GM23338 (cell line): ENCODE measurements at regions not wholly inside any gene's neighbourhood (a gene's known extent, or its start where the extent isn't known, plus 50 kb on each side); places are given as distances from the start of the nearest gene placed in this dataset.

ENCODE experiments used
- EZH2 ChIP-seq: fragments of 200-600 bp; sonication (generic); IDR thresholded peaks from one replicate; pipeline ENCODE4 v1.8.0; 2017; ENCODE audit warnings: antibody characterized with exemption, mild to moderate bottlenecking, low read depth; ENCODE audit not compliant: unreplicated experiment
- EZH2phosphoT487 ChIP-seq: fragments of 200-600 bp; sonication (generic); IDR thresholded peaks from one replicate; pipeline ENCODE4 v1.8.1; 2018; ENCODE audit warnings: antibody characterized with exemption; ENCODE audit not compliant: unreplicated experiment
- POLR2AphosphoS5 ChIP-seq: IDR thresholded peaks from 2 replicates; pipeline ENCODE4 v1.6.1; 2016; ENCODE audit warnings: antibody characterized with exemption, low read depth
- ZNF331 ChIP-seq: fragments of 250-450 bp; sonication (Bioruptor Pico); IDR thresholded peaks from 2 replicates; pipeline ENCODE4 v1.5.0; 2020; ENCODE audit warnings: low read depth, mild to moderate bottlenecking, moderate library complexity
- TF ChIP-seq, protein P1 (sequence below), 2 experiments: fragments of 200-600 bp in 1 of 2; sonication (generic) in 1 of 2; conservative IDR thresholded peaks; 2 replicates each; pipeline versions ENCODE4 v1.5.1 to v1.6.1; 2016 to 2017; ENCODE audit warnings: antibody characterized with exemption in 2 of 2, low read depth in 2 of 2, mild to moderate bottlenecking in 2 of 2, moderate library complexity in 1 of 2
- TF ChIP-seq, protein P2 (sequence below): IDR thresholded peaks from one replicate; pipeline ENCODE4 v1.6.1; 2018; ENCODE audit warnings: antibody characterized with exemption; ENCODE audit not compliant: unreplicated experiment

DNA sequence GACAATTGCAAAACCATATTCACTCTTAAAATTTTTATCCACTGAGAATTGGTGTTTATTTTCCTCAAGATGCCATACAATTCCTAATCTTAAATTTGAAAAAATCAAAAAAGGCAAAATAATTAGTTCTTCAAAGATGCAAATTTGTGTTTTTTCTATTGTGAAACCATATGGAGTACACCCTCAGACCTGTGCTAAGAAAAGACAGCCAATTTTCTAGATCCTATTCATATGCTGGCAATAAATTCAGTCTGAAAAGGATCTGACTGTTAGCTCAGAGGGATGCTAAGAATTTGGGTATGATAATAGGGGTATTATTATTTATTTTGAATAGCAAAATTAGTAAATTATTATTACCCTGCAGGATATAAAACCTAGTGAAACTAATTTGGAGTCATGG, 476.9 kb upstream of the SYT1 start:
- TF ChIP-seq EZH2 (no peak), EZH2phosphoT487 (no peak), ZNF331 (CRISPR knock-in tag) (no peak), POLR2AphosphoS5 (no peak)
- TF ChIP-seq, protein P1, sequence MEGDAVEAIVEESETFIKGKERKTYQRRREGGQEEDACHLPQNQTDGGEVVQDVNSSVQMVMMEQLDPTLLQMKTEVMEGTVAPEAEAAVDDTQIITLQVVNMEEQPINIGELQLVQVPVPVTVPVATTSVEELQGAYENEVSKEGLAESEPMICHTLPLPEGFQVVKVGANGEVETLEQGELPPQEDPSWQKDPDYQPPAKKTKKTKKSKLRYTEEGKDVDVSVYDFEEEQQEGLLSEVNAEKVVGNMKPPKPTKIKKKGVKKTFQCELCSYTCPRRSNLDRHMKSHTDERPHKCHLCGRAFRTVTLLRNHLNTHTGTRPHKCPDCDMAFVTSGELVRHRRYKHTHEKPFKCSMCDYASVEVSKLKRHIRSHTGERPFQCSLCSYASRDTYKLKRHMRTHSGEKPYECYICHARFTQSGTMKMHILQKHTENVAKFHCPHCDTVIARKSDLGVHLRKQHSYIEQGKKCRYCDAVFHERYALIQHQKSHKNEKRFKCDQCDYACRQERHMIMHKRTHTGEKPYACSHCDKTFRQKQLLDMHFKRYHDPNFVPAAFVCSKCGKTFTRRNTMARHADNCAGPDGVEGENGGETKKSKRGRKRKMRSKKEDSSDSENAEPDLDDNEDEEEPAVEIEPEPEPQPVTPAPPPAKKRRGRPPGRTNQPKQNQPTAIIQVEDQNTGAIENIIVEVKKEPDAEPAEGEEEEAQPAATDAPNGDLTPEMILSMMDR (conservative IDR thresholded peaks at IDR 0.05; ENCODE audit: low read depth in 2 of 2): no peak
- TF ChIP-seq, protein P2, sequence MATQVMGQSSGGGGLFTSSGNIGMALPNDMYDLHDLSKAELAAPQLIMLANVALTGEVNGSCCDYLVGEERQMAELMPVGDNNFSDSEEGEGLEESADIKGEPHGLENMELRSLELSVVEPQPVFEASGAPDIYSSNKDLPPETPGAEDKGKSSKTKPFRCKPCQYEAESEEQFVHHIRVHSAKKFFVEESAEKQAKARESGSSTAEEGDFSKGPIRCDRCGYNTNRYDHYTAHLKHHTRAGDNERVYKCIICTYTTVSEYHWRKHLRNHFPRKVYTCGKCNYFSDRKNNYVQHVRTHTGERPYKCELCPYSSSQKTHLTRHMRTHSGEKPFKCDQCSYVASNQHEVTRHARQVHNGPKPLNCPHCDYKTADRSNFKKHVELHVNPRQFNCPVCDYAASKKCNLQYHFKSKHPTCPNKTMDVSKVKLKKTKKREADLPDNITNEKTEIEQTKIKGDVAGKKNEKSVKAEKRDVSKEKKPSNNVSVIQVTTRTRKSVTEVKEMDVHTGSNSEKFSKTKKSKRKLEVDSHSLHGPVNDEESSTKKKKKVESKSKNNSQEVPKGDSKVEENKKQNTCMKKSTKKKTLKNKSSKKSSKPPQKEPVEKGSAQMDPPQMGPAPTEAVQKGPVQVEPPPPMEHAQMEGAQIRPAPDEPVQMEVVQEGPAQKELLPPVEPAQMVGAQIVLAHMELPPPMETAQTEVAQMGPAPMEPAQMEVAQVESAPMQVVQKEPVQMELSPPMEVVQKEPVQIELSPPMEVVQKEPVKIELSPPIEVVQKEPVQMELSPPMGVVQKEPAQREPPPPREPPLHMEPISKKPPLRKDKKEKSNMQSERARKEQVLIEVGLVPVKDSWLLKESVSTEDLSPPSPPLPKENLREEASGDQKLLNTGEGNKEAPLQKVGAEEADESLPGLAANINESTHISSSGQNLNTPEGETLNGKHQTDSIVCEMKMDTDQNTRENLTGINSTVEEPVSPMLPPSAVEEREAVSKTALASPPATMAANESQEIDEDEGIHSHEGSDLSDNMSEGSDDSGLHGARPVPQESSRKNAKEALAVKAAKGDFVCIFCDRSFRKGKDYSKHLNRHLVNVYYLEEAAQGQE: no peak
